ENCODE measurements at regions not wholly inside any gene's neighbourhood (a gene's known extent, or its start where the extent isn't known, plus 50 kb on each side); places are given as distances from the start of the nearest gene placed in this dataset.

- TF ChIP-seq EP300 (IDR thresholded peaks at IDR 0.05) (no peak), POLR2AphosphoS5 (IDR thresholded peaks at IDR 0.05) (no peak), POLR2A (IDR thresholded peaks at IDR 0.05) (no peak), CTCF (IDR thresholded peaks at IDR 0.05) (no peak)
Measured at GRCh38 chr13:68428292-68428691, 1198.2 kb upstream of the PCDH9 start.

Measured in sigmoid colon (tissue), 4 donors.